ENCODE measurements at regions not wholly inside any gene's neighbourhood (a gene's known extent, or its start where the extent isn't known, plus 50 kb on each side); places are given as distances from the start of the nearest gene placed in this dataset.

- Histone ChIP-seq H3K27ac (no peak overlapping the region), H3K27me3 (no peaks in the 10 kb centered on the region), H3K4me1 (no peaks in the 10 kb centered on the region), H3K4me3 (no peak overlapping the region), H3K36me3 (no peaks in the 10 kb centered on the region), H3K9me3 (no peaks in the 10 kb centered on the region)
- no peak for DNase-seq (ENCODE audit: extremely low spot score in 2 of 2)
- intact Hi-C loops (cut with DNase I) = no loop called here
- no peak for TF ChIP-seq POLR2AphosphoS5 (IDR thresholded peaks at IDR 0.05; ENCODE audit: insufficient read depth in 1 of 2, low read depth in 1 of 2)
- no peak for TF ChIP-seq POLR2A (IDR thresholded peaks at IDR 0.05)
- TF ChIP-seq CTCF (IDR thresholded peaks at IDR 0.05) = no peak
Observed at GRCh38 chr1:238199325-238199724, 308.6 kb upstream of the ZP4 start.

GRCh38 chr1:238196516-238196915, 305.8 kb upstream of the ZP4 start:
- no peaks in the 10 kb centered on the region for H3K9me3 ChIP-seq
- no peak for TF ChIP-seq POLR2A (IDR thresholded peaks at IDR 0.05)
- intact Hi-C loops (cut with DNase I) = no loop called here
- H3K4me1 ChIP-seq = no peaks in the 10 kb centered on the region
- no peaks in the 10 kb centered on the region for H3K27me3 ChIP-seq
- H3K27ac ChIP-seq = no peak overlapping the region
- no peak overlapping the region for H3K4me3 ChIP-seq
- DNase-seq (ENCODE audit: extremely low spot score in 2 of 2) = no peak
- H3K36me3 ChIP-seq = no peaks in the 10 kb centered on the region

GRCh38 chr1:238191170-238191569, 300.4 kb upstream of the ZP4 start:
- H3K36me3 ChIP-seq = no peaks in the 10 kb centered on the region
- no peaks in the 10 kb centered on the region for H3K27me3 ChIP-seq
- no peak for TF ChIP-seq POLR2AphosphoS5 (IDR thresholded peaks at IDR 0.05; ENCODE audit: insufficient read depth in 1 of 2, low read depth in 1 of 2)
- no peak for TF ChIP-seq CTCF (IDR thresholded peaks at IDR 0.05)
- TF ChIP-seq POLR2A (IDR thresholded peaks at IDR 0.05) = no peak
- no peak overlapping the region for H3K4me3 ChIP-seq
- no peaks in the 10 kb centered on the region for H3K9me3 ChIP-seq
- DNase-seq (ENCODE audit: extremely low spot score in 2 of 2) = no peak
- intact Hi-C loops (cut with DNase I) = no loop called here
- no peak overlapping the region for H3K27ac ChIP-seq
- no peaks in the 10 kb centered on the region for H3K4me1 ChIP-seq

GRCh38 chr1:238187575-238187949, 296.8 kb upstream of the ZP4 start:
- no peaks in the 10 kb centered on the region for H3K36me3 ChIP-seq
- no peak for DNase-seq (ENCODE audit: extremely low spot score in 2 of 2)
- H3K27me3 ChIP-seq = no peaks in the 10 kb centered on the region
- no peak for TF ChIP-seq POLR2A (IDR thresholded peaks at IDR 0.05)
- TF ChIP-seq CTCF (IDR thresholded peaks at IDR 0.05) = no peak
- no peak for TF ChIP-seq POLR2AphosphoS5 (IDR thresholded peaks at IDR 0.05; ENCODE audit: insufficient read depth in 1 of 2, low read depth in 1 of 2)
- H3K27ac ChIP-seq = no peak overlapping the region
- H3K4me3 ChIP-seq = no peak overlapping the region
- H3K9me3 ChIP-seq = no peaks in the 10 kb centered on the region
- intact Hi-C loops (cut with DNase I) = no loop called here
- no peaks in the 10 kb centered on the region for H3K4me1 ChIP-seq

GRCh38 chr1:238186887-238187574, 296.3 kb upstream of the ZP4 start:
- Histone ChIP-seq H3K4me1 (no peaks in the 10 kb centered on the region), H3K9me3 (no peaks in the 10 kb centered on the region), H3K27ac (no peak overlapping the region), H3K4me3 (no peak overlapping the region), H3K36me3 (no peaks in the 10 kb centered on the region), H3K27me3 (no peaks in the 10 kb centered on the region)
- TF ChIP-seq POLR2A (IDR thresholded peaks at IDR 0.05) (no peak), CTCF (IDR thresholded peaks at IDR 0.05) (no peak), POLR2AphosphoS5 (IDR thresholded peaks at IDR 0.05; ENCODE audit: insufficient read depth in 1 of 2, low read depth in 1 of 2) (no peak)
- intact Hi-C loops (cut with DNase I) = no loop called here
- DNase-seq (ENCODE audit: extremely low spot score in 2 of 2) = no peak

Data from vagina (tissue), 2 donors.